ENCODE measurements at regions not wholly inside any gene's neighbourhood (a gene's known extent, or its start where the extent isn't known, plus 50 kb on each side); places are given as distances from the start of the nearest gene placed in this dataset.
"Not testable (repeated sequence)": the region's sequence is repeated elsewhere in the genome, so short reads cannot be mapped to it uniquely, and the experiment has no call there.

DNA sequence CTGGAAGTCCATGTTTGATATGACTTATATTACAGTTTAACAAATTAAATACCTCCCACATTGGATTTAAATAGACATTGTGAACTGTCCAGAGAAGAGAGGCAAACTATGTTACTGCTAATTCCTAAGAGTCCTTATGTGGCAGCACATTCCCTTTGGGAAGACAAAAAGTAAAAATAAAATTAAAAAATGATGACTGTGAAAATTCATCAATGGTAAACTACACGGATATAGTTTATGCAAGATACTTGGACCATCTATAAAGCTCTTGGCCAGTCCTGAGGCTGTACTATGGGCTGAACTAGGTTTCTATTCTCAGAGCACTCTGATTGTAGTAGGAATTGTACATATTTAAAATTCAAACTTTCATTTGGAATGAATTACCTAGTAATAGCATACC, 206.4 kb downstream of the LRRK2 start:
- DNase-seq (ENCODE audit: low read depth in 4 of 4, low spot score in 1 of 4), result no peak

DNA sequence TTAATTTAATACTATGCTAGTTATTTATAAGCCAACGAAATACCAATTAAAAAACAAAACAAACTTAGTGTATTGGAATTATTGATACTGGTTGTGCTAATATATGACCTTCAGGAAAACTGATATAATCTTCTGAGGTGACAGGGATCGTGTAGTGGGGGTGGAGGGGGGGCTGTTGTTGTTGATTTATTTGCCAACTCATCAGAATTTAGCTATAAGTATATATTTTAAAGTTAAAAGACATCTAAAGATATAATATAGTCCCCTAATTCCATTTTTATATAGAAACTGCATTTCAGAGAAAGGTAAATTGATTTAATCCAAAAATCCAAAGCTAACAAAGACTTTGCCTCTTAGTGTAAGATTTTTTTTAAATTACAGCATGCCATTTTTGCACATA, 210.5 kb downstream of the LRRK2 start:
- DNase-seq (ENCODE audit: low read depth in 4 of 4, low spot score in 1 of 4), result no peak

DNA sequence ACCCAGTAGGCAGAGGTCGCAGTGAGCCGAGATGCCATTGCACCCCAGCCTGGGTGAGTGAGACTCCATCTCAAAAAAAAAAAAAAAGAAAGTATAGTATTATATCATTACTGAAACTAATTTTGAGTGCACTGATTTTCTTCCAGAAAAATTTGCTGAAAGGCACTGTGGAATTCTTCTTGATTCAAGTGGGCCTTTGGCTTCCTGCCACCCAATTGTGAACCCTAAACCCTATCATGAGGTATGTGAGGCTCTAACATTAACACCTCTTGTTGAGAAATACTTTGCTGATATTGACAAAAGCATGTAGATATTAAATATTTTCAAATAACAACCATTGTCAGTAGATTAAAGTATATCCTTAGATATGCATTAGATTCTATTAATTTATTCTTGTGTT, 211.2 kb downstream of the LRRK2 start:
- DNase-seq (ENCODE audit: low read depth in 4 of 4, low spot score in 1 of 4), result no peak

DNA sequence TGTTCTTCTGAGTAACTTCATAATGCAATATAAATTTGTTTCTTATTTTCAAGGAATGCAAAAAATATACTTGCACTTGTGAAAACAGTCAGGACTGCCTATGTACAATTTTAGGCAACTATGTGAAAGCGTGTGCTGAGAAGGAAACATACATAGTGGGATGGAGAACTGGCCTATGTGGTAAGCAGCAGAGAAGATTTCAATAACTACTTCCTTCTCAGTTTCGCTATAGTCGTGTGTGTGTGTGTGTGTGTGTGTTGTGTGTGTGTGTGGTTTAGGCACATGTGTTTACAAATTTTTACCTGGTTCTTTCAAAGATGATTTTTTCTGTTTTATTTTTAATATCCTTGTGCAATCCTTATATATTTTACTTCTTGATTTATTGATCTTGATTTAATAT, 211.8 kb downstream of the LRRK2 start:
- DNase-seq (ENCODE audit: low read depth in 4 of 4, low spot score in 1 of 4), result no peak

DNA sequence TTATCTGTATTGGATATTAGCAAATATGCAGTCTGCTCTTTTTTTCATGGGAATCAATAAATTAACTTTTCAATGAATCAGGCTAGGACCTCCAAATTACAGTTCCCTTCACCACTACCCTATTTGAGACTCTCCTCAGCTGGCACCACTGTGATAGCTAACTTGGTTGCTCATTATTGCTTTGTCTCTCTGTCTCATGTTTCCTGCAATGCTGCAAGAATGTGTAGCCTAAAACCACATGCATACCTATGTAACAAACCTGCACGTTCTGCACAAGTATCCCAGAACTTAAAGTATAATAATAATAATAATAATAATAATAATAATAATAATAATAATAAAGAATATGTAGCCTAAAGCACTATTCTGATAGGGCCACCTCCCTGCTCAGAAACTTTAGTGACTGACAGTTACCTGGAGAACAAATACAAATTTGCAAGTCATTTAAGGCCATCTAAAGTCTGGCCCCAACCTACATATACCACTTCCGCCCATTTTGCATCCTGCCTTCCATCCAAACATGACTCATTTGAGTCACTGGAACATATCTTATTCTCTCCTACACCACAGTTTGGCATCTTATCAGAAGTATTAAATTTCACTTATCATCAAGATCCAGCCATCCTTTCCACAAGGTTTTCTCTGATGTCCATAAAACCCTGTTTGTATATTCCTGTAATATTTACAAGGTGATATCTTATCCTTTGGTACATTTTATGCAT, 215.1 kb downstream of the LRRK2 start:
- no peak for DNase-seq (ENCODE audit: low read depth in 4 of 4, low spot score in 1 of 4)

DNA sequence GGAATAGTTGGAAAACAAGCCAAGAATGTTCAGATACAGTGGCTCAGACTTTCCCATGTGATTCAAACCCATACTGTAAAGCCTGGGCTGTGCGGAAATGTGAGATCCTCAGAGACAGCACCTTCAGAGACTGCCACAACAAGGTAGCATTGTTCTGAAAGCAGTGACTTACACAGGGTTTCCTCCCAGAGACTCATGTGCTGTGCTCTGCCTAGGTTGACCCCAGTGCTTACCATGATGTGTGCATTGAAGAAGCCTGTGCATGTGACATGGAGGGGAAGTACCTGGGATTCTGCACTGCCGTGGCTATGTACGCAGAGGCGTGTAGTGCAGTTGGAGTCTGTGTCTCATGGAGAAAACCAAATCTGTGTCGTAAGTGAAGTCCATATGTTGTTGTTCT, 219.4 kb downstream of the LRRK2 start:
- DNase-seq (ENCODE audit: low read depth in 4 of 4, low spot score in 1 of 4), result no peak

DNA sequence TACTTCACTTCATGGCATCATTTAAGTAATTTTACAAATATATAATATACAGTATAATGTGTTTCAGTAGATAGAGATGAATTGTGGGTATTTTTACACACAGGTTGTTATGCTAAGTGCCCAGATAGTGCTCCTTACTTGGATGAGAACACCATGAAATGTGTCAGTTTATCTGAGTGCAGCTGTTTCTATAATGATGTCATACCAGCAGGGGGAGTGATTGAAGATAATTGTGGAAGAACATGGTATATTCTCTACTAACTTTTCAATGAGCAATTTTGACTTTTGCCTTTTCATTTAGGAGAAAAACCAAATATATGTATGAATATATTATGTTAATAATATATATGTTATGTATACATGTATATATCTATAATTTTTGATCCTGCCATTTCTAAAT, 221.6 kb downstream of the LRRK2 start:
- DNase-seq (ENCODE audit: low read depth in 4 of 4, low spot score in 1 of 4), result no peak

DNA sequence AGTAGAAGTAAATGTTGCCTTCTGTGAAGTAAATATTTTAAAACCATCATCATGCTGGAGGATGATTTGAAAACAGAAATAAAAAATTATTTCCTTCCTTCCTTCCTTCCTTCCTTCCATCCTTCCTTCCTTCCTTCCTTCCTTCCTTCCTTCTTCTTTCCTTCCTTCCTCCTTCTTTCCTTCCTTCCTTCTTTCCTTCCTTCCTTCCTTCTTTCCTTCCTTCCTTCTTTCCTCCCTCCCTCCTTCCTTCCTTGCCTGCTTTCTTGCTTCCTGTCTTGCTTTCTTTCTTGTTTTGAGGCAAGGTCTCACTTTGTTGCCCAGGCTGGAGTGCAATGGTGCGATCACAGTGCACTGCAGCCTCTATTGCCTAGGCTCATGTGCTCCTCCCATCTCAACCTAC, 223.7 kb downstream of the LRRK2 start:
- not testable (repeated sequence) for DNase-seq (ENCODE audit: low read depth in 4 of 4, low spot score in 1 of 4)

DNA sequence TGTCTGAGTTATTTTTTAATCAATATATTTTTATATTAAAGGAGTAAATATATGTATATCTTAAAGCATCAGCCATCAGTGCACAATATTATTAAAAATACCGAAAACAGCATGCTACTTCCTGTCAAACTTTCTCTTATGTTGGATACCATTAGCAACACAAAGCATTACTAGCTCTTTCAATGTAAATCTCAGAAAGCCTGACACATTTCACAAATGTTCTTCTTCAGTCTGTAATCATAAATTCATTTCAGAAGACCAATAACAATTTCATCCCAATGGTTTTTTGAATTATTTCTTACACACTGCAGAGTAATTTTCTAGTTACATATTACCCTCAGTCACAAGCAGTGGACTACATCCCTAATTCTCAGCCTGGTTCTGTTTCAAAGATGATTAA, 226.9 kb downstream of the LRRK2 start:
- DNase-seq (ENCODE audit: low read depth in 4 of 4, low spot score in 1 of 4), result no peak

DNA sequence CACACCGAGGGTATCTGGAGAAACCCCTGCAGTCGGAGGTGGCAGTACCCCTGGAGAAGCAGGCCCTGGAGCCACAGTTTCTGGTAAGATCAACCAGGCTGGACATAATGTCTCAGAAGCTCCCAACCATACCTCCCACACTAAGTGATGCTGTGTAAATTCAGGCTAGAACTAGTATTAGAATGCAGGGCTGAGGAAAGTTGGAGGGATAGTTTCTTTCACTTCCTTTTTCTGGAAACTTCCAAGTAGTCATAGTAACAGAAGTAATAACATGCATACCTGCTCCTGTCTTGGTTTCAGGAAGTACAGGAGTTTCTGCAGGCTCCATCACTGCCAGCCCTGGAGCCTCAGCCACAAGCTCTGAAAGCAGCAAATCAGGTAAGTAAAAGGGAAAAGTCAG, 228.1 kb upstream of the CNTN1 start:
- DNase-seq (ENCODE audit: low read depth in 4 of 4, low spot score in 1 of 4), result no peak

DNA sequence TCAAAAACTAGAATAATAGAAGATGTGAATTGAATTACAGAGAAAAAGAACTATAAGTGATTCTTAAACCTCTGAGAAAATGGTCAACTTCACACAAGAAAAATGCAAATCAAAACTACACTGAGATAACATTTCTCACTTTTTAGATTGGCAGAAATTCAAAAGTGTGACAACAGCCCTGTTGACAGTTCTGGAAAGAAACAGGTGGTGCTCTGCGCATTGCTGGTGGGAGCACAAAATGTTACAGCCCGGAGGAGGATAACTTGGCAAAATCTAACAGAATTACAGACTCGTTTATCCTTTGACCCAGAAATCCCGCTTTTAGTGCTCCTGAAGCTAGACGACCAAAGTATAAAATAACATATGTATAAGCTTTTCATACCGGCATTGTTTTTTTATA, 222.5 kb upstream of the CNTN1 start:
- no peak for DNase-seq (ENCODE audit: low read depth in 4 of 4, low spot score in 1 of 4)

DNA sequence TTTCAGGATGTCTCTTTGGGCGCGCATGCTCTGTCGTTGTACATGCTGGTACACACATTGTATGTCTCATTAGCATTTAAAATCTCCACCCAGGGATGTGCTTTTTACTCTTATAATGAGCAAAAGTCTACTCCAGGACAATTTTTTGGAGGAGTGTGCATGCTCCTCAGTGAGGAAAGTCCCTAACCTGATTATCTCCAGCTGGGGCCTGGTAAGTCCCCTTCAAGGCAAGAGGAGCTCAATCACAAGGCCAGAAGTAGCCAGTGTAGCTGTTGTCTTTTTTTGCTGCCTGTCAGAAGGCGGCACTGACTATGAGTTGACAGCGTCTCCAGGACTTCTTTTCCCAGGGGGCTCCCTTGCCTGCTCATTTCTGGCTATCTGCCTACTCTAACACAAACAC, 218.3 kb upstream of the CNTN1 start:
- no peak for DNase-seq (ENCODE audit: low read depth in 4 of 4, low spot score in 1 of 4)

DNA sequence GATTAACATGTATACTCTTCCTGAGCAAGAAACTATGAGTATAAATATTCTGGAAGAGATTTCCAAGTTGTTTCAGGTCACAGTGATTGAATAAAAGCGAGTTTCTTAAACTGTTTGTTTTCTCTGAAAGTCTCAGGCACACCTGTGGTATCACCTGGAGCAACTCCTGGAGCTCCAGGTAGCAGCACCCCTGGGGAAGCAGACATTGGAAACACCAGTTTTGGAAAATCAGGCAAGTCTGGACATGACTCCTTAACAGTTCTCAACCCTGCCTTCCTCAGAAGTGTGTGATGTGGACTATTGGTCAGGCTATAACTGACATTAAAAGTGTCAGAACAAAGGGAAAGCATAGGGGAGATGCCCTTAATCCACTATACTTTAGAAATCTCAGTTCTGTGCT, 217.6 kb upstream of the CNTN1 start:
- DNase-seq (ENCODE audit: low read depth in 4 of 4, low spot score in 1 of 4), result no peak

DNA sequence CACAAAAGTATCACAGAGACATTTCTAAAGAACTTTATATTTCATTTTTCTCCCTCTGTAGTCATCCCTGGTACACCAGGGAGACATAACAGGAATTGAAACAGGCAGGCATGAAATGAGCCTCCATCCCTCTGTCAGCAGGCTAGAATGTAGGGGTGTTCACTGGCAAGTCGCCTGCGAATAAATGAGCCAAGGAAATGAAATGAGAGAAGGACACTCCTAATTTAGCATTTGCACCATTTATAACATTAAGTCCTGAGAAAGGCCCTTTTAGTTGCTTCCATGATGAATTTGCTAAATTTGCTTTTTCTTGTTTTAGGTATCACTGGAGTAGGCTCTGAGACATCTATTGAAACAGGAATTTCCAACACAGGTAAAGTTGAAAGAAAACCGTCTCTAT, 192.4 kb upstream of the CNTN1 start:
- DNase-seq (ENCODE audit: low read depth in 4 of 4, low spot score in 1 of 4), result no peak

DNA sequence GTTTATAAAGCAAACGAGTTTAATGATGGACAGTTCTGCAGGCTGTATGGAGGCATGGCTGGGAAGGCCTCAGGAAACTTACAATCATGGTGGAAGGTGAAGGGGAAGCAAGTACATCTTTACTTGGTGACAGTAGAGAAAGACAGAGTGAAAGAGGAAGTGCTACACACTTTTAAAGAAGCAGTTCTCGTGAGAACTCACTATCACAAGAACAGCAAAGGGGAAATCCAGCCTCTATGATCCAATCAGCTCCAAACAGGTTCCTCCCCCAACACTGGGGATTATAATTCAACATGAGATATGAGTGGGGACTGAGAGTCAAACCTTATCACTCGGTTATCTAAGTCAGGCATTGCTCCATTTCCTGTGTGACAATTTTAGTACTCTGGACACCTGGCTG, 189.9 kb upstream of the CNTN1 start:
- no peak for DNase-seq (ENCODE audit: low read depth in 4 of 4, low spot score in 1 of 4)

DNA sequence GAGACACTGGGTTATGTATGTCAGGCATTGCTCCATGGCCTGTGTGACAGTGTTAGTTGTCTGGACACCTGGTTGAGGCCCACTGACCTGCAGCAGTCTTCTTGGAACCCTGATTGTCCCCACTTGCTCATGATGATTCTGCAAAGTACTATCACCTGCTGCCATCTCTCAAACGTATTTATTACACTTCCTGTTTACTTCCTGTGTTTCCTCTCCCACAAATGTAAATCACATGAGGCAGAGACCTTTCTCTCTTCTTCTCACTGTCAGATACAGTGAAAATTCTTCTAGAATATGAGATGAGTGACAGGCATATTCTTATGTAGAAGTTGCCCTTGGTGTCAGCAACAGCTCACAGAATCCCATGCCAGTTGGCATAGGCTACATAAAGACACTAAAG, 186.9 kb upstream of the CNTN1 start:
- DNase-seq (ENCODE audit: low read depth in 4 of 4, low spot score in 1 of 4), result no peak

DNA sequence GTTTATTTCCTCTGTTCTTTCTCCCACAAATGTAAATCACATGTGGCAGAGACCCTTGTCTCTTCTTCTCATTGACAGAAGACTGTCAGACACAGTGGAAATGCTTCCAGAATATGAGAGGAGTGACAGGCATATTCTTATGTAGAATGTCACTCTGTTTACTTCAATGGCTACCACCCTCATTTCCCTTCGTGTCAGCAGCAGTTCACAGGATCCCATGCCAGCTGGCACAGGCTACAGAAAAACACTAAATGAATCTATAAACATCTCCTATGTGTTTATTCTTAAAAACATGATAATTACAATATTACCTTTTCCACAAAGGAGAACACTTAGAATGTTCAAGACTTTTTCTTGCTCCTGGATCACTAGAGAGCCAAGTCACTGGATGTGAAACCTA, 183.8 kb upstream of the CNTN1 start:
- no peak for DNase-seq (ENCODE audit: low read depth in 4 of 4, low spot score in 1 of 4)

DNA sequence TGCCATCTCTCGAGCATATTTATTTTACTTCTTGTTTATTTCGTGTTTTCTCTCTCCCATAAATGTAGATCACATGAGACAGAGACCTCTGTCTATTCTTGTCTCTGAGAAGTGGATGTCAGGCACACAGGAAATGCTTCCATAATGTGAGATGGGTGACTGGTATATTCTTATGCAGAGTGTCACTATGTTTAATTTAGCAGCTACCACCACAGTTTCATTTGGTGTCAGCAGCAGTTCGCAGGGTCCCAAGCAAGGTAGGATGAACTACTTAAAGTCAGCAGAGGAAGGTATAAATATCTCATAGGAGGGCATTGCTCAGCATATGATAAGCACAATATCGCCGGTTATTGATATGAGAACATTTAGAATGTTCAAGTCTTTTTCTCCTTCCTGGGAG, 180.9 kb upstream of the CNTN1 start:
- no peak for DNase-seq (ENCODE audit: low read depth in 4 of 4, low spot score in 1 of 4)

DNA sequence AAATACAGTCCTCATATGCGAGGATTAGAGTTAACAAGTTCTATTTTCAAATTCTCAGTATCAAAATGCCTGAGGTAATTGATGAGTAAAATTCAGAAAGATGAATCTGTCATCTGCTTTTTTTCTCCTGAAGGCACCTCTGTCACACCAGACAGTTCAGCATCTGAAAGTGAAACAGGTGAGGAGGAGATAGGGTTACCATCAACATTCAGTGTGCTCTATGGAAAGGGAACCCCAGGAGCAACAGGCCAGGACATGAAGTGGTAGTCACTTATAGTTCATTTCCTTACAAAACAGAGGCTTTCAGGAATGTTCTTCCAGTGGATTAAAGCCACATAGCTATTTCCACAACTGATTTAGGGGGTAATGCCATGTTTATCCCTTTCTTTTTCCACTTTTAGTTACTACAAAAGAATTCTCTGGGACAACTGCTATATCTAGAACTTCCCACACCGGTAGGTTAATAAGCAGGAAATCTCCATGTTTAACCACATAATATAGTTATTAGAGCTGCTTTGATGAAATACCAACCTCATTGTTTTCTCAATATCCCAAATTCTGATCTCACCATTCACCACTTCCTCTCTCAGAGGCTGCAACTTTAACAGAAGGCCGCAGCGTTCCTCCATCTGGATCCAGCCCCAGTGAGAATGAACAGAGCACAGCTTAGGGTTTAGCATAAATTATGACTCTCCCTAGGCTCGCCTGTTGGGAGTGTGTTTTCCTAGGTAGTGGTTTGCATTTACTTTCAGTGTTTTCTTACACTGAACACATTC, 177.0 kb upstream of the CNTN1 start:
- no peak for DNase-seq (ENCODE audit: low read depth in 4 of 4, low spot score in 1 of 4)

DNA sequence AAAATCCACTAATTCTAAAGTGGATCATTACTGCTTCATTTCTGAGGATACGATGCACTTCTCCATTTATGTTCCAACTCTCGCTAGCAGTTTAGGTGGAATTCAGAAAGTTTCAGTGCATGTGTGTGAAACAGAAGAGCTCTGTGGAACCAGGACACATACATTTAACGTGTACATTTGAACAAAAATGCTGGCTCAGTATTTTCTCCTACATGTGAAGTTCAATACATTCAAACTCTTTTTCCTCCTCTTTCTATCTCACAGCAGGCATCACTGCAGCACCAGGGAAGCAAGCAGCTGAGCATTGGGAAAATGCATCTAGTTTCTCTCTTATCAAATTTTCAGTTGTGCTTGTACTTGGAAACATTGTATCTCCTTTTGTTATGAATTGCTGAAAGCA, 169.4 kb upstream of the CNTN1 start:
- no peak for DNase-seq (ENCODE audit: low read depth in 4 of 4, low spot score in 1 of 4)

DNA sequence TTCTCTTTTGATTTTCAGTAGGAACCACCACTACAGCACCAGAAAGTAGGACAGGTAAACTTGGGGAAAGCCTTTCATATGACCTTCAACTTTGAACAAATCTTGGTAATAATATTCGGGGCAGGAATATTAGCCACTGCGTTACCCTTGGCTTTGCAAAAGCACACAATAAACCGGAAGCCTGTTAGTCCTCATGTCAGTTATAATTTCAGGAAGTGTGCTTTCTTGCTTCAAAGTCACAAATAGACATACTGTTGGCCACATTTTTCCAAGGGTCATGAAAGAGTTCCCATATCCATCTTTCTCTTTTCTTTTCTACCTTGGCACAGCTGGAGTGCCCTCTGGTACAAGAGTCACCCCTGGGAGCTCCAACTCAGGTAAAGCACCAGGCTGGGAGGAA, 167.2 kb upstream of the CNTN1 start:
- no peak for DNase-seq (ENCODE audit: low read depth in 4 of 4, low spot score in 1 of 4)

DNA sequence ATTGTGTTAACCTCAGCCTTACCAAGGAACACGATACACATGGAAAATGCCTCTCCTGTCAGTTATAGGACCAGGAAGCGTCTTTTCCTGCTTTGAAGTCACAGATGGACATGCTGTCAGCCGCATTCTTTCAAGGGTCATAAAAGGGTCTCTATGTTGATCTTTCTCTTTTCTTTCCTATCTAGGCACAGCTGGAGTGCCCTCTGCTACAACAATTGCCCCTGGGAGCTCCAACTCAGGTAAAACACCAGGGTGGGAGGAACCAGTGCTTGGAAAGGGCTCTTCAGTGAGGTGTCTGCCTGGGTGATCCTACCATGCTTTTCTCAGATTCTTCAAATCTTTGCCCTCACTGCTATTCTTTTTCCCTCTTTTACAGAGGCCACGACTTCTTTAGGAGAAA, 157.4 kb upstream of the CNTN1 start:
- no peak for DNase-seq (ENCODE audit: low read depth in 4 of 4, low spot score in 1 of 4)

DNA sequence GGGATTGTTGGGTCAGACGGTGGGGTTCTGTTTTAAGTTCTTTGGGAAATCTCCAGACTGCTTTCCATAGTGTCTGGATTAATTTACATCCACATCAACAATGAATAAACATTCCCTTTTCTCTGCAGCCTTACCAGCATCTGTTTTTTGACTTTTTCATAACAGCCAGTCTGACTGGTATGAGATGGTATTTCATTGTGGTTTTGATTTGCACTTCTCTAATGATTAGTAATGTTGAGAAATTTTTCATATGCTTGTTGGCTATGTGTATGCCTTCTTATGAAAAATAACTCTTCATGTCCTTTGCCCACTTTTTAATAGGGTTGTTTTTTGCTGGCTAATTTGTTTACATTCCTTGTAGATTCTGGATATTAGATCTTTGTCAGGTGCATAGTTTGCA, 140.8 kb upstream of the CNTN1 start:
- no peak for DNase-seq (ENCODE audit: low read depth in 4 of 4, low spot score in 1 of 4)

All from stimulated activated CD4-positive, alpha-beta T cell treated with anti-CD3 and anti-CD28 coated beads, Interleukin-1b, Interleukin-23, amount 100 ng/mL, for 24 hours (primary cell).